IMR-90 (cell line): ENCODE measurements at regions not wholly inside any gene's neighbourhood (a gene's known extent, or its start where the extent isn't known, plus 50 kb on each side); places are given as distances from the start of the nearest gene placed in this dataset.

Experiments
- ATAC-seq: fragments of 200-7000 bp; cut with Tn5 transposase; 2 replicates; pipeline ENCODE4 v1.9.1; 2020; ENCODE audit warnings: low read depth, mild to moderate bottlenecking, moderate library complexity
- BruUV-seq: library from RNA; stranded (reverse); fragments of 400-500 nt; replicated peaks from 2 replicates; lab custom pipeline; 2021; lab: Mats Ljungman, UMichigan
- CTCF ChIA-PET: fragments of 300-600 bp; formaldehyde crosslinking; extraction: SDS; loops from one replicate; lab custom pipeline; 2021; ENCODE audit warnings: antibody characterized with exemption; lab: Yijun Ruan, JAX
- POLR2A ChIA-PET: fragments of 300-600 bp; sonication (Branson Sonifier 250); formaldehyde crosslinking; loops from one replicate; lab custom pipeline; 2022; ENCODE audit warnings: antibody characterized with exemption; ENCODE audit not compliant: unreplicated experiment; lab: Charles Lee
- DNase-seq: peaks from one replicate; pipeline ENCODE4 v3.0.0; 2013
- H2AFZ ChIP-seq: replicated peaks from 2 replicates; pipeline ENCODE3; 2013; ENCODE audit warnings: low read length, mild to moderate bottlenecking; ENCODE audit not compliant: poor library complexity
- H2AK5ac ChIP-seq: 2 replicates; pipeline ENCODE4 v1.6.1; 2013; ENCODE audit warnings: low read depth, low read length, inconsistent platforms
- H2AK9ac ChIP-seq: replicated peaks from 2 replicates; pipeline ENCODE3; 2013; ENCODE audit warnings: mild to moderate bottlenecking, low read depth, low read length, moderate library complexity; ENCODE audit not compliant: poor library complexity
- H2BK120ac ChIP-seq: 2 replicates; pipeline ENCODE4 v1.6.1; 2013; ENCODE audit warnings: low read depth, low read length, inconsistent platforms
- H2BK15ac ChIP-seq: 3 replicates; pipeline ENCODE4 v1.6.1; 2013; ENCODE audit warnings: low read depth, low read length, inconsistent platforms
- H2BK20ac ChIP-seq: 2 replicates; pipeline ENCODE4 v1.6.1; 2013; ENCODE audit warnings: low read depth, mild to moderate bottlenecking, inconsistent platforms, low read length, moderate library complexity
- H2BK5ac ChIP-seq: 2 replicates; pipeline ENCODE4 v1.6.1; 2013; ENCODE audit warnings: mild to moderate bottlenecking, low read depth, low read length, inconsistent platforms; ENCODE audit not compliant: poor library complexity, severe bottlenecking
- H3K14ac ChIP-seq: replicated peaks from 2 replicates; pipeline ENCODE4 v1.6.1; 2013; ENCODE audit warnings: low read depth, low read length, inconsistent platforms
- H3K18ac ChIP-seq: 2 replicates; pipeline ENCODE4 v1.6.1; 2013; ENCODE audit warnings: low read depth, low read length, control low read depth
- H3K23ac ChIP-seq: 2 replicates; pipeline ENCODE4 v1.6.1; 2013; ENCODE audit warnings: low read depth, low read length, inconsistent platforms
- H3K27ac ChIP-seq: 2 replicates; pipeline ENCODE4 v1.5.1; 2013; ENCODE audit warnings: mild to moderate bottlenecking, control low read depth, low read length; ENCODE audit not compliant: insufficient read depth
- H3K27me3 ChIP-seq: 2 replicates; pipeline ENCODE4 v1.6.1; 2013; ENCODE audit warnings: low read length; ENCODE audit not compliant: control insufficient read depth, insufficient read depth
- H3K36me3 ChIP-seq: 2 replicates; pipeline ENCODE4 v1.6.1; 2013; ENCODE audit warnings: low read length, mixed read lengths; ENCODE audit not compliant: control insufficient read depth, insufficient read depth
- H3K4ac ChIP-seq: 2 replicates; pipeline ENCODE4 v1.6.1; 2013; ENCODE audit warnings: low read depth, low read length, inconsistent platforms
- H3K4me1 ChIP-seq: 2 replicates; pipeline ENCODE4 v1.6.1; 2013; ENCODE audit warnings: low read length, mixed read lengths; ENCODE audit not compliant: control insufficient read depth, insufficient read depth
- H3K4me2 ChIP-seq: 2 replicates; pipeline ENCODE4 v1.6.1; 2013; ENCODE audit warnings: low read depth, mild to moderate bottlenecking, control low read depth, low read length, moderate library complexity
- H3K4me3 ChIP-seq: 2 replicates; pipeline ENCODE4 v1.5.1; 2013; ENCODE audit warnings: low read depth, mild to moderate bottlenecking, control low read depth, low read length, moderate library complexity; ENCODE audit not compliant: insufficient read depth
- H3K56ac ChIP-seq: 2 replicates; pipeline ENCODE4 v1.6.1; 2013; ENCODE audit warnings: low read length, inconsistent platforms; ENCODE audit not compliant: insufficient read depth; ENCODE audit errors: extremely low read depth
- H3K79me1 ChIP-seq, 2 experiments: 2 replicates each; pipeline ENCODE4 v1.6.1; 2013; ENCODE audit warnings: low read length in 2 of 2, inconsistent platforms in 1 of 2, low read depth in 1 of 2
- H3K9ac ChIP-seq: 2 replicates; pipeline ENCODE4 v1.6.1; 2013; ENCODE audit warnings: low read depth, low read length, control low read depth
- H3K9me1 ChIP-seq: 2 replicates; pipeline ENCODE4 v1.6.1; 2013; ENCODE audit warnings: low read length, inconsistent platforms; ENCODE audit not compliant: insufficient read depth
- H3K9me3 ChIP-seq: 2 replicates; pipeline ENCODE4 v1.6.1; 2013; ENCODE audit warnings: low read length; ENCODE audit not compliant: control insufficient read depth, insufficient read depth
- H4K20me1 ChIP-seq: 2 replicates; pipeline ENCODE4 v1.6.1; 2013; ENCODE audit warnings: low read length, inconsistent platforms; ENCODE audit not compliant: insufficient read depth
- H4K5ac ChIP-seq: 2 replicates; pipeline ENCODE4 v1.6.1; 2013; ENCODE audit warnings: mild to moderate bottlenecking, low read depth, low read length, control low read depth
- H4K8ac ChIP-seq, 2 experiments: 2 replicates each; pipeline ENCODE4 v1.6.1; 2013; ENCODE audit warnings: low read depth in 2 of 2, low read length in 2 of 2, control low read depth in 1 of 2, inconsistent platforms in 1 of 2
- H4K91ac ChIP-seq: 2 replicates; pipeline ENCODE4 v1.6.1; 2013; ENCODE audit warnings: low read depth, low read length, inconsistent platforms; ENCODE audit not compliant: insufficient read depth
- CEBPB ChIP-seq: IDR thresholded peaks from 2 replicates; pipeline ENCODE4 v1.6.1; 2012; ENCODE audit warnings: low read depth, low read length, improper control_type of control experiment
- CTCF ChIP-seq: conservative IDR thresholded peaks from 2 replicates; pipeline ENCODE4 v1.5.1; 2012; ENCODE audit warnings: mild to moderate bottlenecking, low read depth, low read length, improper control_type of control experiment
- ELK1 ChIP-seq: fragments of 150-350 bp; IDR thresholded peaks from 2 replicates; pipeline ENCODE4 v1.6.1; 2016; ENCODE audit warnings: low read depth, mild to moderate bottlenecking, low read length, moderate library complexity, borderline replicate concordance
- FOS ChIP-seq: fragments of 150-350 bp; IDR thresholded peaks from 2 replicates; pipeline ENCODE4 v1.6.1; 2016; ENCODE audit warnings: low read depth, low read length
- MAFK ChIP-seq: IDR thresholded peaks from 2 replicates; pipeline ENCODE4 v1.6.1; 2012; ENCODE audit warnings: low read depth, low read length, improper control_type of control experiment
- MXI1 ChIP-seq: IDR thresholded peaks from 2 replicates; pipeline ENCODE4 v1.6.1; 2012; ENCODE audit warnings: low read depth, mild to moderate bottlenecking, low read length, moderate library complexity, borderline replicate concordance
- NFE2L2 ChIP-seq: fragments of 150-350 bp; IDR thresholded peaks from 2 replicates; pipeline ENCODE4 v1.6.1; 2016; ENCODE audit warnings: low read depth, mild to moderate bottlenecking, low read length
- POLR2A ChIP-seq: IDR thresholded peaks from 2 replicates; pipeline ENCODE4 v1.6.1; 2012; ENCODE audit warnings: mild to moderate bottlenecking, low read depth, low read length
- SMC3 ChIP-seq: fragments of 150-350 bp; IDR thresholded peaks from 2 replicates; pipeline ENCODE4 v1.6.1; 2016; ENCODE audit warnings: low read depth, mild to moderate bottlenecking, antibody characterized with exemption, low read length, moderate library complexity
- WGBS, 2 experiments: methylation state at CpG; one replicate each; pipeline versions ENCODE4 v1.1.5 to v1.1.7; 2013; ENCODE audit warnings: missing lambda C conversion rate in 2 of 2; ENCODE audit not compliant: insufficient read length in 1 of 2; ENCODE audit errors: extremely low coverage in 2 of 2; 5-methylcytosine and 5-hydroxymethylcytosine counted together
- dilution Hi-C: fragments of 300-500 bp; cut with HindIII; formaldehyde crosslinking; loops from one replicate; pipeline ENCODE4 v1.14.3; 2018; ENCODE audit warnings: low sequenced_read_pairs; ENCODE audit not compliant: unreplicated experiment
- in situ Hi-C: fragments of 300-500 bp; cut with MboI; formaldehyde crosslinking; loops from 3 replicates; pipeline ENCODE4 v1.14.3; 2019; ENCODE audit warnings: low sequenced_read_pairs, inconsistent platforms, mixed read lengths
- intact Hi-C: fragments of 100-400 bp; cut with micrococcal nuclease; formaldehyde crosslinking; loops from 2 replicates; pipeline ENCODE4 v1.10.0; 2022

- H3K14ac ChIP-seq = no peak overlapping the region
- H3K4me2 ChIP-seq = no peak overlapping the region
- DNase-seq (no peak), ATAC-seq (no peak)
- no peak overlapping the region for H3K18ac ChIP-seq
- H3K36me3 ChIP-seq = no peaks in the 10 kb centered on the region
- no peak overlapping the region for H2BK20ac ChIP-seq
- no peak overlapping the region for H2BK120ac ChIP-seq
- no peak overlapping the region for H2AK5ac ChIP-seq
- H3K56ac ChIP-seq = no peak overlapping the region
- POLR2A ChIA-PET = no interaction called here
- H3K9me3 ChIP-seq = no peaks in the 10 kb centered on the region; the same call in 1 of the 2 replicates
- intact Hi-C loops = no loop called here
- no peaks in the 10 kb centered on the region for H4K20me1 ChIP-seq
- no peak overlapping the region for H3K23ac ChIP-seq
- H2AFZ ChIP-seq = no peak overlapping the region
- dilution Hi-C loops = no loop called here
- no peak overlapping the region for H2BK15ac ChIP-seq
- H4K8ac ChIP-seq = no peak overlapping the region
- no peak overlapping the region for H4K91ac ChIP-seq
- no peak overlapping the region for H2AK9ac ChIP-seq
- no peak overlapping the region for H3K27ac ChIP-seq
- H3K4me3 ChIP-seq = no peak overlapping the region
- no peak for TF ChIP-seq MXI1
- TF ChIP-seq SMC3 = no peak
- no peak for TF ChIP-seq POLR2A
- TF ChIP-seq NFE2L2 = no peak
- no peak for TF ChIP-seq CTCF
- TF ChIP-seq MAFK = no peak
- no peak for TF ChIP-seq FOS
- TF ChIP-seq CEBPB = no peak
- TF ChIP-seq ELK1 = no peak
- H3K79me1 ChIP-seq = no peaks in the 10 kb centered on the region
- 100% methylated on average over 4 of the region's 4 CpGs; no CpG with 5 or more reads in 1 of the 2 experiments for WGBS, 2 experiments
- H3K4ac ChIP-seq = no peak overlapping the region
- in situ Hi-C loops = no loop called here
- no peak overlapping the region for H2BK5ac ChIP-seq
- H3K27me3 ChIP-seq = peaks cover 31% of the 10 kb centered on the region
- no peaks in the 10 kb centered on the region for H3K9me1 ChIP-seq
- no peak overlapping the region for H3K9ac ChIP-seq
- no TSS peak for BruUV-seq
- H4K5ac ChIP-seq = no peak overlapping the region
- no peaks in the 10 kb centered on the region for H3K4me1 ChIP-seq
- CTCF ChIA-PET = interaction anchor here (0.7 to 1.1 kb wide), 2 partner anchors 10 to 846 kb away, joined by 3 to 4 read pairs; no protein-coding TSS in a partner anchor
These were observed 142.4 kb downstream of the HSD17B3 start for GRCh38 chr9:96159596-96159995.
